ENCODE measurements at regions not wholly inside any gene's neighbourhood (a gene's known extent, or its start where the extent isn't known, plus 50 kb on each side); places are given as distances from the start of the nearest gene placed in this dataset.

DNA sequence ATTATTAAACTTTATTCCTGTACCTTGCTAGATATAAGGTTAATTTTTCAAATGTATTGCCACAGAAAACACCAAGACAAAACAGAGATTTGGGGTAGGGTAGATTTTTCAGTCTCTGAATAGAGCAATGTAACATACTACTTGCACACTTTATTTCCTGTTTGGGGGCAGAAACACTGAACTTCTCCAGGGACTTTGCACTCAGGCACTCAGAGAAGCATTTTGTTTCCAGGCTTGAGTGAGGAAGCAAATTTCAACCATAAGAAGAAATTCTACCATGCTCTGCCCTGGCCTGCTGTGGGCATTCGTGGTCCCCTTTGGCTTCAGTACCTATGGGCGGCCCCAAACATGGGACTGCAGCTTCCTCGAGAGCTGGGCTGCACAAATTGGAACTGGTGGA is 399.1 kb downstream of the DAD1 start:
- H3K36me3 Mint-ChIP-seq, result no peaks in the 10 kb centered on the region
- H3K27ac ChIP-seq (ENCODE audit: low read depth in 1 of 2, low read length in 2 of 2), result no peak overlapping the region
- intact Hi-C loops (cut with micrococcal nuclease), result no loop called here
- no peaks in the 10 kb centered on the region for H3K36me3 ChIP-seq (replicated peaks in 1 of 2; ENCODE audit: control insufficient read depth in 1 of 2, insufficient read depth in 2 of 2, low read length in 2 of 2)
- DNase-seq, result no peak
- H3K4me1 Mint-ChIP-seq, result peaks cover 4% of the 10 kb centered on the region
- H3K4me3 Mint-ChIP-seq, result no peak overlapping the region
- H4K20me1 ChIP-seq (ENCODE audit: insufficient read depth, low read length), result no peaks in the 10 kb centered on the region
- H3K4me1 ChIP-seq (ENCODE audit: control insufficient read depth in 1 of 2, insufficient read depth in 2 of 2, low read length in 2 of 2), result no peaks in the 10 kb centered on the region
- H3K27ac Mint-ChIP-seq, result no peak overlapping the region
- H3K79me2 ChIP-seq (ENCODE audit: insufficient read depth, low read length), result no peaks in the 10 kb centered on the region
- TF ChIP-seq, protein P1, sequence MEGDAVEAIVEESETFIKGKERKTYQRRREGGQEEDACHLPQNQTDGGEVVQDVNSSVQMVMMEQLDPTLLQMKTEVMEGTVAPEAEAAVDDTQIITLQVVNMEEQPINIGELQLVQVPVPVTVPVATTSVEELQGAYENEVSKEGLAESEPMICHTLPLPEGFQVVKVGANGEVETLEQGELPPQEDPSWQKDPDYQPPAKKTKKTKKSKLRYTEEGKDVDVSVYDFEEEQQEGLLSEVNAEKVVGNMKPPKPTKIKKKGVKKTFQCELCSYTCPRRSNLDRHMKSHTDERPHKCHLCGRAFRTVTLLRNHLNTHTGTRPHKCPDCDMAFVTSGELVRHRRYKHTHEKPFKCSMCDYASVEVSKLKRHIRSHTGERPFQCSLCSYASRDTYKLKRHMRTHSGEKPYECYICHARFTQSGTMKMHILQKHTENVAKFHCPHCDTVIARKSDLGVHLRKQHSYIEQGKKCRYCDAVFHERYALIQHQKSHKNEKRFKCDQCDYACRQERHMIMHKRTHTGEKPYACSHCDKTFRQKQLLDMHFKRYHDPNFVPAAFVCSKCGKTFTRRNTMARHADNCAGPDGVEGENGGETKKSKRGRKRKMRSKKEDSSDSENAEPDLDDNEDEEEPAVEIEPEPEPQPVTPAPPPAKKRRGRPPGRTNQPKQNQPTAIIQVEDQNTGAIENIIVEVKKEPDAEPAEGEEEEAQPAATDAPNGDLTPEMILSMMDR (IDR thresholded peaks at IDR 0.05), result no peak
- H3K9me3 Mint-ChIP-seq, result no peaks in the 10 kb centered on the region
- no peaks in the 10 kb centered on the region for H3K27me3 Mint-ChIP-seq (ENCODE audit: low read depth in 3 of 3)
- no peaks in the 10 kb centered on the region for H3K27me3 ChIP-seq (ENCODE audit: control insufficient read depth in 2 of 2, insufficient read depth in 2 of 2, low read length in 2 of 2)
- H3K9me3 ChIP-seq (replicated peaks in 1 of 2; ENCODE audit: control insufficient read depth in 1 of 2, insufficient read depth in 1 of 2, low read length in 2 of 2), result no peaks in the 10 kb centered on the region
- H3K4me3 ChIP-seq (replicated peaks in 1 of 3; ENCODE audit: low read depth in 2 of 3, low read length in 3 of 3), result no peak overlapping the region
- H2AFZ ChIP-seq (ENCODE audit: insufficient read depth, low read depth, low read length, poor library complexity, severe bottlenecking), result no peak overlapping the region
- H3K4me2 ChIP-seq (replicated peaks; ENCODE audit: extremely low read depth, low read length, poor library complexity, severe bottlenecking), result no peak overlapping the region
- no peak overlapping the region for H3K9ac ChIP-seq (ENCODE audit: insufficient read depth, low read length, poor library complexity, severe bottlenecking)
- WGBS (ENCODE audit: insufficient coverage), result no CpG with 5 or more reads among the region's 3 CpGs

- WGBS (ENCODE audit: insufficient coverage), result no CpG with 5 or more reads among the region's 4 CpGs
- intact Hi-C loops (cut with micrococcal nuclease), result no loop called here
- Mint-ChIP-seq H3K9me3 (no peaks in the 10 kb centered on the region), H3K27ac (no peak overlapping the region), H3K4me1 (peaks cover 4% of the 10 kb centered on the region), H3K36me3 (no peaks in the 10 kb centered on the region), H3K4me3 (no peak overlapping the region), H3K27me3 (ENCODE audit: low read depth in 3 of 3) (peaks cover 0 to 4% (median 0%) of the 10 kb centered on the region in 3 donors)
- H3K36me3 ChIP-seq (replicated peaks in 1 of 2; ENCODE audit: control insufficient read depth in 1 of 2, insufficient read depth in 2 of 2, low read length in 2 of 2), result no peaks in the 10 kb centered on the region
- H3K79me2 ChIP-seq (ENCODE audit: insufficient read depth, low read length), result no peaks in the 10 kb centered on the region
- H3K4me3 ChIP-seq (replicated peaks in 1 of 3; ENCODE audit: low read depth in 2 of 3, low read length in 3 of 3), result no peak overlapping the region
- TF ChIP-seq, protein P1 (IDR thresholded peaks at IDR 0.05), result no peak
- H4K20me1 ChIP-seq (ENCODE audit: insufficient read depth, low read length), result no peaks in the 10 kb centered on the region
- no peak overlapping the region for H3K9ac ChIP-seq (ENCODE audit: insufficient read depth, low read length, poor library complexity, severe bottlenecking)
- H3K27ac ChIP-seq (ENCODE audit: low read depth in 1 of 2, low read length in 2 of 2), result no peak overlapping the region
- no peaks in the 10 kb centered on the region for H3K27me3 ChIP-seq (ENCODE audit: control insufficient read depth in 2 of 2, insufficient read depth in 2 of 2, low read length in 2 of 2)
- H2AFZ ChIP-seq (ENCODE audit: insufficient read depth, low read depth, low read length, poor library complexity, severe bottlenecking), result no peak overlapping the region
- H3K4me1 ChIP-seq (ENCODE audit: control insufficient read depth in 1 of 2, insufficient read depth in 2 of 2, low read length in 2 of 2), result no peaks in the 10 kb centered on the region
- H3K9me3 ChIP-seq (replicated peaks in 1 of 2; ENCODE audit: control insufficient read depth in 1 of 2, insufficient read depth in 1 of 2, low read length in 2 of 2), result no peaks in the 10 kb centered on the region
- no peak for DNase-seq
- H3K4me2 ChIP-seq (replicated peaks; ENCODE audit: extremely low read depth, low read length, poor library complexity, severe bottlenecking), result no peak overlapping the region
These were observed 400.7 kb downstream of the DAD1 start for GRCh38 chr14:22188318-22188717.

Data from CD14-positive monocyte (primary cell).